HCT116 (cell line): ENCODE measurements at regions not wholly inside any gene's neighbourhood (a gene's known extent, or its start where the extent isn't known, plus 50 kb on each side); places are given as distances from the start of the nearest gene placed in this dataset.

ENCODE experiments used
- ATAC-seq: fragments of 200-7000 bp; cut with Tn5 transposase; 2 replicates; pipeline ENCODE4 v1.9.1; 2020; ENCODE audit warnings: mild to moderate bottlenecking, moderate library complexity
- BruUV-seq: library from RNA; stranded (reverse); fragments of 400-500 nt; replicated peaks from 2 replicates; lab custom pipeline; 2021; lab: Mats Ljungman, UMichigan
- CTCF ChIA-PET: fragments of 300-600 bp; sonication (Branson Sonifier 250); formaldehyde crosslinking; loops from one replicate; lab custom pipeline; 2021; ENCODE audit warnings: antibody characterized with exemption; lab: Charles Lee
- POLR2A ChIA-PET: fragments of 300-600, 350-600 bp; sonication (Branson Sonifier 250); formaldehyde crosslinking; loops from one replicate; lab custom pipeline; 2021; ENCODE audit warnings: antibody characterized with exemption; lab: Charles Lee
- RAD21 ChIA-PET, 2 experiments: fragments of 300-600 bp; sonication (Branson Sonifier 250); formaldehyde crosslinking; loops; one replicate each; lab custom pipeline; 2023; ENCODE audit warnings: low total read pairs in 2 of 2; ENCODE audit not compliant: uncharacterized antibody in 2 of 2, unreplicated experiment in 2 of 2, low non-redundant PET in 1 of 2; lab: Charles Lee
- DNase-seq: peaks from one replicate; pipeline ENCODE4 v3.0.0-alpha.2; 2010; ENCODE audit warnings: low read depth, low spot score
- H2AFZ ChIP-seq: fragments of 200-600 bp; shearing (Covaris generic), sonication (generic); 2 replicates; pipeline ENCODE4 v1.6.1; 2017; ENCODE audit warnings: low read depth, mixed run types, mixed read lengths, antibody characterized with exemption, low read length; ENCODE audit not compliant: poor library complexity, severe bottlenecking
- H3K27ac ChIP-seq: 2 replicates; pipeline ENCODE4 v1.5.1; 2012; ENCODE audit warnings: low read depth, low read length
- H3K27me3 ChIP-seq: fragments of 200-600 bp; sonication (generic); 2 replicates; pipeline ENCODE4 v1.6.1; 2016; ENCODE audit warnings: mixed run types, low read length, mixed read lengths; ENCODE audit not compliant: insufficient read depth
- H3K36me3 ChIP-seq, 2 experiments: fragments of 200-500 bp in 1 of 2; fragments of 200-600 bp in 1 of 2; sonication (Bioruptor generic) in 1 of 2; sonication (generic) in 1 of 2; 2 replicates each; pipeline versions ENCODE4 v1.5.1 to v1.6.1; 2014 to 2016; ENCODE audit warnings: low read length in 2 of 2, inconsistent platforms in 1 of 2, mixed read lengths in 1 of 2, mixed run types in 1 of 2; ENCODE audit not compliant: insufficient read depth in 2 of 2, control insufficient read depth in 1 of 2
- H3K4me1 ChIP-seq, 2 experiments: fragments of 200-600 bp in 1 of 2; sonication (generic) in 1 of 2; 2 replicates each; pipeline versions ENCODE4 v1.5.1 to v1.6.1; 2012 to 2017; ENCODE audit warnings: low read length in 2 of 2, inconsistent platforms in 1 of 2, mild to moderate bottlenecking in 1 of 2, mixed read lengths in 1 of 2, mixed run types in 1 of 2, moderate library complexity in 1 of 2; ENCODE audit not compliant: insufficient read depth in 2 of 2, control insufficient read depth in 1 of 2
- H3K4me2 ChIP-seq: fragments of 200-600 bp; sonication (generic); 2 replicates; pipeline ENCODE4 v1.6.1; 2017; ENCODE audit warnings: mixed run types, low read length, mixed read lengths
- H3K4me3 ChIP-seq, 2 experiments: fragments of 200-600 bp in 1 of 2; sonication (generic) in 1 of 2; replicated peaks in 1 of 2; 2 replicates each; pipeline ENCODE4 v1.5.1; 2011 to 2016; ENCODE audit warnings: low read length in 2 of 2, control low read depth in 1 of 2, low read depth in 1 of 2, mild to moderate bottlenecking in 1 of 2, mixed read lengths in 1 of 2, mixed run types in 1 of 2
- H3K79me2 ChIP-seq: fragments of 200-600 bp; sonication (generic); 2 replicates; pipeline ENCODE4 v1.6.1; 2017; ENCODE audit warnings: mild to moderate bottlenecking, mixed run types, low read length, moderate library complexity, mixed read lengths; ENCODE audit not compliant: insufficient read depth
- H3K9ac ChIP-seq: fragments of 200-600 bp; sonication (generic); 2 replicates; pipeline ENCODE4 v1.6.1; 2016; ENCODE audit warnings: low read length, mixed read lengths
- H3K9me2 ChIP-seq: fragments of 200-600 bp; sonication (generic), shearing (Covaris generic); 2 replicates; pipeline ENCODE4 v1.6.1; 2017; ENCODE audit warnings: mixed run types, mild to moderate bottlenecking, moderate library complexity; ENCODE audit not compliant: insufficient read depth
- H3K9me3 ChIP-seq, 2 experiments: fragments of 200-500 bp in 1 of 2; fragments of 200-600 bp in 1 of 2; sonication (Bioruptor generic) in 1 of 2; sonication (generic) in 1 of 2; 2 replicates each; pipeline ENCODE4 v1.6.1; 2014 to 2017; ENCODE audit warnings: low read length in 2 of 2, mixed read lengths in 2 of 2, inconsistent platforms in 1 of 2, low read depth in 1 of 2, mild to moderate bottlenecking in 1 of 2, mixed run types in 1 of 2, moderate library complexity in 1 of 2; ENCODE audit not compliant: control insufficient read depth in 1 of 2, insufficient read depth in 1 of 2
- H4K20me1 ChIP-seq: fragments of 200-600 bp; sonication (generic), shearing (Covaris generic); 2 replicates; pipeline ENCODE4 v1.6.1; 2017; ENCODE audit warnings: mixed run types, mild to moderate bottlenecking, moderate library complexity; ENCODE audit not compliant: insufficient read depth
- CBX3 ChIP-seq: IDR thresholded peaks from 2 replicates; pipeline ENCODE4 v1.6.1; 2012; ENCODE audit warnings: low read depth
- CEBPB ChIP-seq: IDR thresholded peaks from 2 replicates; pipeline ENCODE4 v1.6.1; 2012; ENCODE audit warnings: low read depth
- ELF1 ChIP-seq: IDR thresholded peaks from 2 replicates; pipeline ENCODE4 v1.6.1; 2012; ENCODE audit warnings: low read depth, borderline replicate concordance
- EZH2 ChIP-seq: fragments of 200-600 bp; sonication (generic); IDR thresholded peaks from 2 replicates; pipeline ENCODE4 v1.6.1; 2017; ENCODE audit warnings: antibody characterized with exemption, mixed run types
- FOSL1 ChIP-seq: IDR thresholded peaks from 2 replicates; pipeline ENCODE4 v1.6.1; 2012; ENCODE audit warnings: low read depth
- JUND ChIP-seq: IDR thresholded peaks from 2 replicates; pipeline ENCODE4 v1.6.1; 2012
- POLR2A ChIP-seq: IDR thresholded peaks from 2 replicates; pipeline ENCODE4 v1.7.0; 2011; ENCODE audit warnings: borderline replicate concordance; ENCODE audit not compliant: insufficient read depth, insufficient read length; ENCODE audit errors: extremely low read depth
- POLR2AphosphoS5 ChIP-seq: IDR thresholded peaks from 2 replicates; pipeline ENCODE4 v1.6.1; 2011; ENCODE audit warnings: mild to moderate bottlenecking, low read depth, low read length, moderate library complexity
- RAD21 ChIP-seq: IDR thresholded peaks from 2 replicates; pipeline ENCODE4 v1.6.1; 2012; ENCODE audit warnings: low read depth, mild to moderate bottlenecking
- SIN3A ChIP-seq: IDR thresholded peaks from 2 replicates; pipeline ENCODE4 v1.6.1; 2012; ENCODE audit warnings: low read depth
- SRF ChIP-seq: IDR thresholded peaks from 2 replicates; pipeline ENCODE4 v1.6.1; 2012; ENCODE audit warnings: low read depth
- TCF7L2 ChIP-seq: IDR thresholded peaks from 2 replicates; pipeline ENCODE4 v1.7.0; 2011; ENCODE audit warnings: borderline replicate concordance, inconsistent platforms; ENCODE audit not compliant: insufficient read depth, insufficient read length; ENCODE audit errors: extremely low read depth
- YY1 ChIP-seq: IDR thresholded peaks from 2 replicates; pipeline ENCODE4 v1.6.1; 2011; ENCODE audit warnings: low read length, low read depth, moderate library complexity, mild to moderate bottlenecking; ENCODE audit not compliant: insufficient replicate concordance; ENCODE audit errors: extremely low read depth
- ZFX ChIP-seq: fragments of 450-650 bp; IDR thresholded peaks from 2 replicates; pipeline ENCODE4 v1.6.1; 2017
- ZNF274 ChIP-seq: fragments of 200-500 bp; sonication (Bioruptor generic); IDR thresholded peaks from 2 replicates; pipeline ENCODE4 v1.6.1; 2014; ENCODE audit warnings: mild to moderate bottlenecking, low read depth, low read length, inconsistent platforms
- intact Hi-C: fragments of 100-400 bp; cut with micrococcal nuclease; formaldehyde crosslinking; loops from 2 replicates; pipeline ENCODE4 v1.10.0; 2022
- TF ChIP-seq, protein P1 (sequence below): IDR thresholded peaks from 2 replicates; pipeline ENCODE4 v1.6.1; 2012
- TF ChIP-seq, protein P2 (sequence below): IDR thresholded peaks from 2 replicates; pipeline ENCODE4 v1.6.1; 2011; ENCODE audit warnings: mild to moderate bottlenecking, low read length, moderate library complexity; ENCODE audit not compliant: insufficient replicate concordance; ENCODE audit errors: extremely low read depth
- TF ChIP-seq, protein P3 (sequence below), 3 experiments: fragments of 200-600 bp in 1 of 3; sonication (generic) in 1 of 3; IDR thresholded peaks in 2 of 3; conservative IDR thresholded peaks in 1 of 3; 2 replicates each; pipeline ENCODE4 v1.5.1; 2012 to 2017; ENCODE audit warnings: low read depth in 2 of 3, low read length in 2 of 3, antibody characterized with exemption in 1 of 3, borderline replicate concordance in 1 of 3, control low read depth in 1 of 3, mild to moderate bottlenecking in 1 of 3, mixed read lengths in 1 of 3, mixed run types in 1 of 3, moderate library complexity in 1 of 3; ENCODE audit not compliant: insufficient read depth in 1 of 3
- TF ChIP-seq, protein P4 (sequence below): IDR thresholded peaks from 2 replicates; pipeline ENCODE4 v1.6.1; 2012; ENCODE audit warnings: low read depth

DNA sequence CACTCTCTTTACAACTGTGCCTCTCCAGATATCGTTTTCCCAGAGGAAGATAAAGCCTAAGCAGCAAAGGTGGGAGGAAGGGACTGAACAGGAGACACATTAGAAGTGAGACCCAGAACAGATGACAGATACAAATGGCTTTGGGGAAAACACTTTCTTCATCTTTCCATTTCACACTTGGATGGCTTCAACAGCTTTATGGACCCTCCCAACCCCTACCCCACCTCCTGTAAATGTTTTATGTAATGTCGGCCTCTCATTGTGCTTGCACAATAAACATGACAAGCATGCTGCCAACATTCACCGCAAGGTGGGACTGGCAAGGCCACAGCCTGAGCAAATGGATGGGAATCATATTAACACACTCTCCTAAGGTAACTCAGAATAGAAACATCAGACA lies 1088.6 kb downstream of the TUSC7 start:
- TF ChIP-seq CBX3 (no peak), ZNF274 (no peak), POLR2AphosphoS5 (no peak), ZFX (no peak), POLR2A (no peak), CEBPB (no peak), SIN3A (no peak), JUND (no peak), SRF (no peak), FOSL1 (no peak), RAD21 (no peak), EZH2 (no peak), YY1 (no peak), TCF7L2 (no peak), ELF1 (no peak)
- TF ChIP-seq, protein P1, sequence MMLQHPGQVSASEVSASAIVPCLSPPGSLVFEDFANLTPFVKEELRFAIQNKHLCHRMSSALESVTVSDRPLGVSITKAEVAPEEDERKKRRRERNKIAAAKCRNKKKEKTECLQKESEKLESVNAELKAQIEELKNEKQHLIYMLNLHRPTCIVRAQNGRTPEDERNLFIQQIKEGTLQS = no peak
- TF ChIP-seq, protein P2, sequence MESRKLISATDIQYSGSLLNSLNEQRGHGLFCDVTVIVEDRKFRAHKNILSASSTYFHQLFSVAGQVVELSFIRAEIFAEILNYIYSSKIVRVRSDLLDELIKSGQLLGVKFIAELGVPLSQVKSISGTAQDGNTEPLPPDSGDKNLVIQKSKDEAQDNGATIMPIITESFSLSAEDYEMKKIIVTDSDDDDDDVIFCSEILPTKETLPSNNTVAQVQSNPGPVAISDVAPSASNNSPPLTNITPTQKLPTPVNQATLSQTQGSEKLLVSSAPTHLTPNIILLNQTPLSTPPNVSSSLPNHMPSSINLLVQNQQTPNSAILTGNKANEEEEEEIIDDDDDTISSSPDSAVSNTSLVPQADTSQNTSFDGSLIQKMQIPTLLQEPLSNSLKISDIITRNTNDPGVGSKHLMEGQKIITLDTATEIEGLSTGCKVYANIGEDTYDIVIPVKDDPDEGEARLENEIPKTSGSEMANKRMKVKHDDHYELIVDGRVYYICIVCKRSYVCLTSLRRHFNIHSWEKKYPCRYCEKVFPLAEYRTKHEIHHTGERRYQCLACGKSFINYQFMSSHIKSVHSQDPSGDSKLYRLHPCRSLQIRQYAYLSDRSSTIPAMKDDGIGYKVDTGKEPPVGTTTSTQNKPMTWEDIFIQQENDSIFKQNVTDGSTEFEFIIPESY = no peak
- TF ChIP-seq, protein P3, sequence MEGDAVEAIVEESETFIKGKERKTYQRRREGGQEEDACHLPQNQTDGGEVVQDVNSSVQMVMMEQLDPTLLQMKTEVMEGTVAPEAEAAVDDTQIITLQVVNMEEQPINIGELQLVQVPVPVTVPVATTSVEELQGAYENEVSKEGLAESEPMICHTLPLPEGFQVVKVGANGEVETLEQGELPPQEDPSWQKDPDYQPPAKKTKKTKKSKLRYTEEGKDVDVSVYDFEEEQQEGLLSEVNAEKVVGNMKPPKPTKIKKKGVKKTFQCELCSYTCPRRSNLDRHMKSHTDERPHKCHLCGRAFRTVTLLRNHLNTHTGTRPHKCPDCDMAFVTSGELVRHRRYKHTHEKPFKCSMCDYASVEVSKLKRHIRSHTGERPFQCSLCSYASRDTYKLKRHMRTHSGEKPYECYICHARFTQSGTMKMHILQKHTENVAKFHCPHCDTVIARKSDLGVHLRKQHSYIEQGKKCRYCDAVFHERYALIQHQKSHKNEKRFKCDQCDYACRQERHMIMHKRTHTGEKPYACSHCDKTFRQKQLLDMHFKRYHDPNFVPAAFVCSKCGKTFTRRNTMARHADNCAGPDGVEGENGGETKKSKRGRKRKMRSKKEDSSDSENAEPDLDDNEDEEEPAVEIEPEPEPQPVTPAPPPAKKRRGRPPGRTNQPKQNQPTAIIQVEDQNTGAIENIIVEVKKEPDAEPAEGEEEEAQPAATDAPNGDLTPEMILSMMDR (IDR thresholded peaks at IDR 0.05 in 2 of 3, conservative IDR thresholded peaks at IDR 0.05 in 1 of 3; ENCODE audit: borderline replicate concordance in 1 of 3, insufficient read depth in 1 of 3, low read depth in 2 of 3, low read length in 2 of 3) = no peak
- TF ChIP-seq, protein P4, sequence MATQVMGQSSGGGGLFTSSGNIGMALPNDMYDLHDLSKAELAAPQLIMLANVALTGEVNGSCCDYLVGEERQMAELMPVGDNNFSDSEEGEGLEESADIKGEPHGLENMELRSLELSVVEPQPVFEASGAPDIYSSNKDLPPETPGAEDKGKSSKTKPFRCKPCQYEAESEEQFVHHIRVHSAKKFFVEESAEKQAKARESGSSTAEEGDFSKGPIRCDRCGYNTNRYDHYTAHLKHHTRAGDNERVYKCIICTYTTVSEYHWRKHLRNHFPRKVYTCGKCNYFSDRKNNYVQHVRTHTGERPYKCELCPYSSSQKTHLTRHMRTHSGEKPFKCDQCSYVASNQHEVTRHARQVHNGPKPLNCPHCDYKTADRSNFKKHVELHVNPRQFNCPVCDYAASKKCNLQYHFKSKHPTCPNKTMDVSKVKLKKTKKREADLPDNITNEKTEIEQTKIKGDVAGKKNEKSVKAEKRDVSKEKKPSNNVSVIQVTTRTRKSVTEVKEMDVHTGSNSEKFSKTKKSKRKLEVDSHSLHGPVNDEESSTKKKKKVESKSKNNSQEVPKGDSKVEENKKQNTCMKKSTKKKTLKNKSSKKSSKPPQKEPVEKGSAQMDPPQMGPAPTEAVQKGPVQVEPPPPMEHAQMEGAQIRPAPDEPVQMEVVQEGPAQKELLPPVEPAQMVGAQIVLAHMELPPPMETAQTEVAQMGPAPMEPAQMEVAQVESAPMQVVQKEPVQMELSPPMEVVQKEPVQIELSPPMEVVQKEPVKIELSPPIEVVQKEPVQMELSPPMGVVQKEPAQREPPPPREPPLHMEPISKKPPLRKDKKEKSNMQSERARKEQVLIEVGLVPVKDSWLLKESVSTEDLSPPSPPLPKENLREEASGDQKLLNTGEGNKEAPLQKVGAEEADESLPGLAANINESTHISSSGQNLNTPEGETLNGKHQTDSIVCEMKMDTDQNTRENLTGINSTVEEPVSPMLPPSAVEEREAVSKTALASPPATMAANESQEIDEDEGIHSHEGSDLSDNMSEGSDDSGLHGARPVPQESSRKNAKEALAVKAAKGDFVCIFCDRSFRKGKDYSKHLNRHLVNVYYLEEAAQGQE = no peak
- no peak overlapping the region for H2AFZ ChIP-seq
- RAD21 ChIA-PET = no interaction called here

More for the DNA sequence above, 1088.6 kb downstream of the TUSC7 start:
- ChIA-PET POLR2A (no interaction called here), CTCF (no interaction called here)
- H3K4me3 ChIP-seq = no peak overlapping the region
- H3K4me2 ChIP-seq = no peak overlapping the region
- ATAC-seq = no peak
- H4K20me1 ChIP-seq = no peaks in the 10 kb centered on the region
- H3K79me2 ChIP-seq = no peaks in the 10 kb centered on the region
- no peaks in the 10 kb centered on the region for H3K9me3 ChIP-seq
- no TSS peak for BruUV-seq
- H3K9ac ChIP-seq = no peak overlapping the region
- DNase-seq = no peak
- no peaks in the 10 kb centered on the region for H3K9me2 ChIP-seq
- H3K4me1 ChIP-seq = no peaks in the 10 kb centered on the region
- intact Hi-C loops = no loop called here
- H3K27me3 ChIP-seq = peaks cover 11% of the 10 kb centered on the region
- no peaks in the 10 kb centered on the region for H3K36me3 ChIP-seq
- H3K27ac ChIP-seq = no peak overlapping the region
